HCT116 (cell line): ENCODE measurements at regions not wholly inside any gene's neighbourhood (a gene's known extent, or its start where the extent isn't known, plus 50 kb on each side); places are given as distances from the start of the nearest gene placed in this dataset.

Experiments used
- CEBPB ChIP-seq: IDR thresholded peaks from 2 replicates; pipeline ENCODE4 v1.6.1; 2012; ENCODE audit warnings: low read depth
- EZH2 ChIP-seq: fragments of 200-600 bp; sonication (generic); IDR thresholded peaks from 2 replicates; pipeline ENCODE4 v1.6.1; 2017; ENCODE audit warnings: antibody characterized with exemption, mixed run types
- POLR2A ChIP-seq: IDR thresholded peaks from 2 replicates; pipeline ENCODE4 v1.7.0; 2011; ENCODE audit warnings: borderline replicate concordance; ENCODE audit not compliant: insufficient read depth, insufficient read length; ENCODE audit errors: extremely low read depth
- SIN3A ChIP-seq: IDR thresholded peaks from 2 replicates; pipeline ENCODE4 v1.6.1; 2012; ENCODE audit warnings: low read depth
- YY1 ChIP-seq: IDR thresholded peaks from 2 replicates; pipeline ENCODE4 v1.6.1; 2011; ENCODE audit warnings: low read length, low read depth, moderate library complexity, mild to moderate bottlenecking; ENCODE audit not compliant: insufficient replicate concordance; ENCODE audit errors: extremely low read depth
- ZFX ChIP-seq: fragments of 450-650 bp; IDR thresholded peaks from 2 replicates; pipeline ENCODE4 v1.6.1; 2017
- ZNF274 ChIP-seq: fragments of 200-500 bp; sonication (Bioruptor generic); IDR thresholded peaks from 2 replicates; pipeline ENCODE4 v1.6.1; 2014; ENCODE audit warnings: mild to moderate bottlenecking, low read depth, low read length, inconsistent platforms
- TF ChIP-seq, protein P1 (sequence below), 3 experiments: fragments of 200-600 bp in 1 of 3; sonication (generic) in 1 of 3; IDR thresholded peaks in 2 of 3; conservative IDR thresholded peaks in 1 of 3; 2 replicates each; pipeline ENCODE4 v1.5.1; 2012 to 2017; ENCODE audit warnings: low read depth in 2 of 3, low read length in 2 of 3, antibody characterized with exemption in 1 of 3, borderline replicate concordance in 1 of 3, control low read depth in 1 of 3, mild to moderate bottlenecking in 1 of 3, mixed read lengths in 1 of 3, mixed run types in 1 of 3, moderate library complexity in 1 of 3; ENCODE audit not compliant: insufficient read depth in 1 of 3
- TF ChIP-seq, protein P2 (sequence below): IDR thresholded peaks from 2 replicates; pipeline ENCODE4 v1.6.1; 2012

DNA sequence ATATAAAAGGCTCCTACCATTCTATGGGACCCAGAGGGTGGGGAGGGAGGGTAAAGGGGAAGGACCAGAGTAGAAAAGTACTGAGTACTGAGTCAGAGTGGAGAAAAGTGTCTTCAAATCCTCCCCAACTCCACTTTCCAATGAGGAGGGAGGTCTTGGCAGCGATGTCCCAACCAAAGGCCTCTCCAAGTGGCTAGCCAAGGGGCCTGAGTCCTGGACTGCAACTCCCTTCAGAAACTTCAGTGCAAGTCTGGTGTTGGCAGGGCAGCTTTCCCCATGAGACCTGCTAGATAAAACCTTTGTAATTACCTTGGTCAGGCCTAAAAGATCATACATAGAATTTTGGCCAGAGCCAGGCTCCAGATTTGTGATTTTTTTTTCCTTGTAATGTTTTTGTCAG is 111.3 kb upstream of the TNPO1 start:
- no peak for TF ChIP-seq ZNF274
- TF ChIP-seq POLR2A: no peak
- TF ChIP-seq ZFX: no peak
- no peak for TF ChIP-seq EZH2
- TF ChIP-seq, protein P1, sequence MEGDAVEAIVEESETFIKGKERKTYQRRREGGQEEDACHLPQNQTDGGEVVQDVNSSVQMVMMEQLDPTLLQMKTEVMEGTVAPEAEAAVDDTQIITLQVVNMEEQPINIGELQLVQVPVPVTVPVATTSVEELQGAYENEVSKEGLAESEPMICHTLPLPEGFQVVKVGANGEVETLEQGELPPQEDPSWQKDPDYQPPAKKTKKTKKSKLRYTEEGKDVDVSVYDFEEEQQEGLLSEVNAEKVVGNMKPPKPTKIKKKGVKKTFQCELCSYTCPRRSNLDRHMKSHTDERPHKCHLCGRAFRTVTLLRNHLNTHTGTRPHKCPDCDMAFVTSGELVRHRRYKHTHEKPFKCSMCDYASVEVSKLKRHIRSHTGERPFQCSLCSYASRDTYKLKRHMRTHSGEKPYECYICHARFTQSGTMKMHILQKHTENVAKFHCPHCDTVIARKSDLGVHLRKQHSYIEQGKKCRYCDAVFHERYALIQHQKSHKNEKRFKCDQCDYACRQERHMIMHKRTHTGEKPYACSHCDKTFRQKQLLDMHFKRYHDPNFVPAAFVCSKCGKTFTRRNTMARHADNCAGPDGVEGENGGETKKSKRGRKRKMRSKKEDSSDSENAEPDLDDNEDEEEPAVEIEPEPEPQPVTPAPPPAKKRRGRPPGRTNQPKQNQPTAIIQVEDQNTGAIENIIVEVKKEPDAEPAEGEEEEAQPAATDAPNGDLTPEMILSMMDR (IDR thresholded peaks at IDR 0.05 in 2 of 3, conservative IDR thresholded peaks at IDR 0.05 in 1 of 3; ENCODE audit: borderline replicate concordance in 1 of 3, insufficient read depth in 1 of 3, low read depth in 2 of 3, low read length in 2 of 3): no peak
- TF ChIP-seq SIN3A: no peak
- TF ChIP-seq YY1: no peak
- TF ChIP-seq CEBPB: no peak
- TF ChIP-seq, protein P2, sequence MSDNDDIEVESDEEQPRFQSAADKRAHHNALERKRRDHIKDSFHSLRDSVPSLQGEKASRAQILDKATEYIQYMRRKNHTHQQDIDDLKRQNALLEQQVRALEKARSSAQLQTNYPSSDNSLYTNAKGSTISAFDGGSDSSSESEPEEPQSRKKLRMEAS: no peak
